Kidney (tissue), 13 donors: ENCODE measurements at regions not wholly inside any gene's neighbourhood (a gene's known extent, or its start where the extent isn't known, plus 50 kb on each side); places are given as distances from the start of the nearest gene placed in this dataset.
A peak's percentile ranks its signal among the peaks of the same experiment; 100 is the strongest.

Source experiments
- DNase-seq, 5 donors: peaks; one replicate each; pipeline ENCODE4 v3.0.0-alpha.2; 2013 to 2020
- FAIRE-seq: peaks from 2 replicates; lab custom pipeline; 2012; peaks lifted over from hg19 to GRCh38; lab: Jason Lieb, UNC
- H3K27ac ChIP-seq, 2 donors: one replicate each; pipeline ENCODE4 v1.7.0; 2013; ENCODE audit warnings: low read depth in 2 of 2, low read length in 2 of 2, inconsistent platforms in 1 of 2
- H3K27me3 ChIP-seq: one replicate; pipeline ENCODE4 v1.7.1; 2013; ENCODE audit warnings: low read length, inconsistent platforms; ENCODE audit not compliant: control insufficient read depth, insufficient read depth
- H3K36me3 ChIP-seq, 3 donors: one replicate each; pipeline versions ENCODE4 v1.7.0 to v1.7.1; 2013; ENCODE audit warnings: low read length in 3 of 3, control low read depth in 1 of 3, inconsistent platforms in 1 of 3; ENCODE audit not compliant: insufficient read depth in 3 of 3, control insufficient read depth in 2 of 3
- H3K4me1 ChIP-seq, 3 donors: one replicate each; pipeline versions ENCODE4 v1.7.0 to v1.7.1; 2013; ENCODE audit warnings: low read length in 3 of 3, inconsistent platforms in 1 of 3, low read depth in 1 of 3; ENCODE audit not compliant: control insufficient read depth in 2 of 3, insufficient read depth in 2 of 3
- H3K4me3 ChIP-seq, 3 donors: one replicate each; pipeline versions ENCODE4 v1.7.0 to v1.8.1; 2013; ENCODE audit warnings: low read length in 3 of 3, control low read depth in 1 of 3, inconsistent platforms in 1 of 3
- H3K9ac ChIP-seq, 3 donors: one replicate each; pipeline versions ENCODE4 v1.7.0 to v1.7.1; 2013; ENCODE audit warnings: low read length in 3 of 3, control low read depth in 1 of 3, inconsistent platforms in 1 of 3
- H3K9me3 ChIP-seq, 3 donors: one replicate each; pipeline versions ENCODE4 v1.7.0 to v1.7.1; 2013; ENCODE audit warnings: low read length in 3 of 3, control low read depth in 1 of 3, inconsistent platforms in 1 of 3; ENCODE audit not compliant: control insufficient read depth in 2 of 3, insufficient read depth in 1 of 3
- intact Hi-C: fragments of 100-400 bp; cut with DNase I; formaldehyde crosslinking; loops from one replicate; pipeline ENCODE4 v1.11.1; 2022
- TF ChIP-seq, protein P1 (sequence below): IDR thresholded peaks from 3 replicates; pipeline ENCODE4 v1.5.1; 2012; ENCODE audit warnings: mild to moderate bottlenecking, moderate library complexity, borderline replicate concordance; ENCODE audit not compliant: insufficient read depth; ENCODE audit errors: extremely low read depth
- donor health status: control.
- donor health status: control.
- donor health status: control.
- donor health status: control.
- donor health status: control.
- donor health status: DM: yes; HTN: yes; CAD: no.
- donor health status: Normal renal cell carcinoma (clear cell type).

DNA sequence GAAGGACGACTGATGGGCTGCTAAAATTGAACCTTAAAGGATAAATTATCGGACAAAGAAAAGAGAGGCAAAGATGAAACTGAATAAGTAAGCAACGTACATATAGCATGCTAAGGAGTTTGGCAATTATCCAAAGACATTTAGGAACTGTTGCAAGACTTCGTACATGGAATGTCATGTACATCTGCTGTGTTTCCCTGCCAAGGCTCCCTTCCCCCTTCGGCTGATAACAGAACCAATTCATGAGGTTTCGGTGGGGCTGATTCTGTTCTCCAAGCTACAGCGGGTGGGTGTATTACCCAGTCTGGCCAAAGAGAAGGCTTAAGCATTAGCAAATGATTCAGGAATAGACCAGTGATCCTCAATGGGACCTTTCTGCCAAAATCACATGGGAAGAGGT is 190.9 kb upstream of the FREM1 start:
- Histone ChIP-seq H3K27me3 (no peaks in the 10 kb centered on the region), H3K9ac (no peak overlapping the region), H3K4me3 (no peak overlapping the region), H3K4me1 (peaks cover 0 to 5% (median 0%) of the 10 kb centered on the region in 3 donors), H3K36me3 (no peaks in the 10 kb centered on the region), H3K9me3 (no peaks in the 10 kb centered on the region), H3K27ac (no peak overlapping the region)
- peak in 1 of 5 donors; percentile 55 for DNase-seq
- TF ChIP-seq, protein P1, sequence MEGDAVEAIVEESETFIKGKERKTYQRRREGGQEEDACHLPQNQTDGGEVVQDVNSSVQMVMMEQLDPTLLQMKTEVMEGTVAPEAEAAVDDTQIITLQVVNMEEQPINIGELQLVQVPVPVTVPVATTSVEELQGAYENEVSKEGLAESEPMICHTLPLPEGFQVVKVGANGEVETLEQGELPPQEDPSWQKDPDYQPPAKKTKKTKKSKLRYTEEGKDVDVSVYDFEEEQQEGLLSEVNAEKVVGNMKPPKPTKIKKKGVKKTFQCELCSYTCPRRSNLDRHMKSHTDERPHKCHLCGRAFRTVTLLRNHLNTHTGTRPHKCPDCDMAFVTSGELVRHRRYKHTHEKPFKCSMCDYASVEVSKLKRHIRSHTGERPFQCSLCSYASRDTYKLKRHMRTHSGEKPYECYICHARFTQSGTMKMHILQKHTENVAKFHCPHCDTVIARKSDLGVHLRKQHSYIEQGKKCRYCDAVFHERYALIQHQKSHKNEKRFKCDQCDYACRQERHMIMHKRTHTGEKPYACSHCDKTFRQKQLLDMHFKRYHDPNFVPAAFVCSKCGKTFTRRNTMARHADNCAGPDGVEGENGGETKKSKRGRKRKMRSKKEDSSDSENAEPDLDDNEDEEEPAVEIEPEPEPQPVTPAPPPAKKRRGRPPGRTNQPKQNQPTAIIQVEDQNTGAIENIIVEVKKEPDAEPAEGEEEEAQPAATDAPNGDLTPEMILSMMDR: no peak
- no peak for FAIRE-seq
- intact Hi-C loops: no loop called here

GRCh38 chr9:15100571-15100970 is 190.3 kb upstream of the FREM1 start:
- peaks cover 0 to 5% (median 0%) of the 10 kb centered on the region in 3 donors for H3K4me1 ChIP-seq

DNA sequence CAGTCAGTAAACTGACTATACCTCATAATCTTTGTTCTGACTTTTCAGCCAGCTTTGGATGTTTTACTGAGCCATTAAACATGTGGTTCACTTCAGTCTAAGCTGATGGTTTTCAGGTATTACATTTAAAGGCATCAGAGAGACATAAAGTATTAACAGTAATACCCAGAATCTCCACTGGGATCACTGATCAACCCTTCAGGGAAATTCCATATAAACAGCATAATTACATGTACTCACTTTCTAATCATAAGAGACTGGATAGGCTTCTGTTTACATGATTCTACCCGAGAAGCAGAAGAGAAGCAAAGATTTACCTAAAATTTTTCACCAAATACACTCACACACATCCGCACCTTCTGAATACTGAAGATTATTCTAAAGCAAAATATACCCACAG is 186.7 kb upstream of the FREM1 start:
- H3K27me3 ChIP-seq: no peaks in the 10 kb centered on the region
- H3K27ac ChIP-seq: no peak overlapping the region
- no peak overlapping the region for H3K4me3 ChIP-seq
- no peaks in the 10 kb centered on the region for H3K36me3 ChIP-seq
- no peak overlapping the region for H3K9ac ChIP-seq
- TF ChIP-seq, protein P1: no peak
- H3K4me1 ChIP-seq: peaks cover 0 to 5% (median 0%) of the 10 kb centered on the region in 3 donors
- intact Hi-C loops: no loop called here
- no peaks in the 10 kb centered on the region for H3K9me3 ChIP-seq
- FAIRE-seq (no peak), DNase-seq (no peak)

More at GRCh38 chr9:15100571-15100970, 190.3 kb upstream of the FREM1 start:
- DNase-seq (no peak), FAIRE-seq (no peak)
- no peaks in the 10 kb centered on the region for H3K27me3 ChIP-seq
- TF ChIP-seq, protein P1: no peak
- H3K4me3 ChIP-seq: no peak overlapping the region
- no peak overlapping the region for H3K27ac ChIP-seq
- intact Hi-C loops: no loop called here
- no peaks in the 10 kb centered on the region for H3K9me3 ChIP-seq
- H3K9ac ChIP-seq: no peak overlapping the region
- H3K36me3 ChIP-seq: no peaks in the 10 kb centered on the region

- no peak overlapping the region for H3K9ac ChIP-seq
- DNase-seq: peak in 1 of 5 donors; percentile 69
- no peak overlapping the region for H3K4me3 ChIP-seq
- TF ChIP-seq, protein P1: no peak
- H3K4me1 ChIP-seq: no peaks in the 10 kb centered on the region
- H3K9me3 ChIP-seq: no peaks in the 10 kb centered on the region
- no peak for FAIRE-seq
- no peaks in the 10 kb centered on the region for H3K27me3 ChIP-seq
- no peak overlapping the region for H3K27ac ChIP-seq
- no peaks in the 10 kb centered on the region for H3K36me3 ChIP-seq
- intact Hi-C loops: no loop called here
Measured at GRCh38 chr9:15086778-15087324, 176.6 kb upstream of the FREM1 start.
